22Rv1 (cell line): ENCODE measurements at regions not wholly inside any gene's neighbourhood (a gene's known extent, or its start where the extent isn't known, plus 50 kb on each side); places are given as distances from the start of the nearest gene placed in this dataset.

ENCODE experiments used
- H3K27ac ChIP-seq: fragments of 450-650 bp; 2 replicates; pipeline ENCODE4 v1.5.1; 2017
- CTCF ChIP-seq: fragments of 450-650 bp; IDR thresholded peaks from 2 replicates; pipeline ENCODE4 v1.5.1; 2017; ENCODE audit warnings: mild to moderate bottlenecking
- ZFX ChIP-seq: fragments of 450-650 bp; IDR thresholded peaks from 2 replicates; pipeline ENCODE4 v1.6.1; 2017; ENCODE audit warnings: antibody characterized with exemption, borderline replicate concordance

- no peak for TF ChIP-seq CTCF
- TF ChIP-seq ZFX = no peak
- no peak overlapping the region for H3K27ac ChIP-seq
These were observed 1325.2 kb upstream of the DDX18 start for GRCh38 chr2:116489292-116489691.

- H3K27ac ChIP-seq = no peak overlapping the region
- TF ChIP-seq CTCF (no peak), ZFX (no peak)
These were observed 1324.5 kb upstream of the DDX18 start for GRCh38 chr2:116489944-116490343.

- TF ChIP-seq CTCF (no peak), ZFX (no peak)
- H3K27ac ChIP-seq = no peak overlapping the region
These were observed 1323.9 kb upstream of the DDX18 start for GRCh38 chr2:116490511-116491145.

- H3K27ac ChIP-seq = no peak overlapping the region
- no peak for TF ChIP-seq CTCF
- TF ChIP-seq ZFX = no peak
These were observed 1323.2 kb upstream of the DDX18 start for GRCh38 chr2:116491292-116491691.

- TF ChIP-seq ZFX (no peak), CTCF (no peak)
- no peak overlapping the region for H3K27ac ChIP-seq
These were observed 1315.1 kb upstream of the DDX18 start for GRCh38 chr2:116499389-116499788.

GRCh38 chr2:116510117-116510671 lies 1304.3 kb upstream of the DDX18 start:
- TF ChIP-seq CTCF (peak; percentile 66), ZFX (no peak)
- H3K27ac ChIP-seq = no peak overlapping the region

GRCh38 chr2:116511426-116511825 lies 1303.1 kb upstream of the DDX18 start:
- TF ChIP-seq ZFX (no peak), CTCF (no peak)
- no peak overlapping the region for H3K27ac ChIP-seq
